ENCODE measurements at regions not wholly inside any gene's neighbourhood (a gene's known extent, or its start where the extent isn't known, plus 50 kb on each side); places are given as distances from the start of the nearest gene placed in this dataset.

DNA sequence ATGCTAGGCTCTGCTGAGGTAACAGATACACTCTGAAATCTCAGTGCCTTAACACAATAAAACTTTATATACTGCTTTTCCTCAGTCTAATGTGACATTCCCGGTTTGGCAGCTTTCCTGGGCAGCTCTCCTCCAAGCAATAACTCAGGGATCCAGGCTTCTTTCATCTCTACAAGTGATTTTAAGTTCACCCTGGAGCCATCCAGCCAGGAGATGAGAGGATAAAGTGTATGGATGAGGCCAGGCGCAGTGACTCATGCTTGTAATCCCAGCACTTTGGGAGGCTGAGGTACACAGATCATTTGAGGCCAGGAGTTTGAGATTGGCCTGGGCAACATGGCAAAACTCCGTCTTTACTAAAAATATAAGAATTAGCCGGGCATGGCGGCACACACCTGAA lies 147.2 kb downstream of the UTP18 start:
- Histone ChIP-seq H3K9me3 (no peaks in the 10 kb centered on the region), H3K4me1 (no peaks in the 10 kb centered on the region), H3K27ac (no peak overlapping the region), H3K4me3 (no peak overlapping the region), H3K27me3 (no peaks in the 10 kb centered on the region), H3K36me3 (no peaks in the 10 kb centered on the region)
- no peak for TF ChIP-seq POLR2A (IDR thresholded peaks at IDR 0.05)
- TF ChIP-seq, protein P1, sequence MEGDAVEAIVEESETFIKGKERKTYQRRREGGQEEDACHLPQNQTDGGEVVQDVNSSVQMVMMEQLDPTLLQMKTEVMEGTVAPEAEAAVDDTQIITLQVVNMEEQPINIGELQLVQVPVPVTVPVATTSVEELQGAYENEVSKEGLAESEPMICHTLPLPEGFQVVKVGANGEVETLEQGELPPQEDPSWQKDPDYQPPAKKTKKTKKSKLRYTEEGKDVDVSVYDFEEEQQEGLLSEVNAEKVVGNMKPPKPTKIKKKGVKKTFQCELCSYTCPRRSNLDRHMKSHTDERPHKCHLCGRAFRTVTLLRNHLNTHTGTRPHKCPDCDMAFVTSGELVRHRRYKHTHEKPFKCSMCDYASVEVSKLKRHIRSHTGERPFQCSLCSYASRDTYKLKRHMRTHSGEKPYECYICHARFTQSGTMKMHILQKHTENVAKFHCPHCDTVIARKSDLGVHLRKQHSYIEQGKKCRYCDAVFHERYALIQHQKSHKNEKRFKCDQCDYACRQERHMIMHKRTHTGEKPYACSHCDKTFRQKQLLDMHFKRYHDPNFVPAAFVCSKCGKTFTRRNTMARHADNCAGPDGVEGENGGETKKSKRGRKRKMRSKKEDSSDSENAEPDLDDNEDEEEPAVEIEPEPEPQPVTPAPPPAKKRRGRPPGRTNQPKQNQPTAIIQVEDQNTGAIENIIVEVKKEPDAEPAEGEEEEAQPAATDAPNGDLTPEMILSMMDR (IDR thresholded peaks at IDR 0.05): no peak
- no peak for DNase-seq
- intact Hi-C loops (cut with DNase I; ENCODE audit: low total_unique reads): no loop called here

DNA sequence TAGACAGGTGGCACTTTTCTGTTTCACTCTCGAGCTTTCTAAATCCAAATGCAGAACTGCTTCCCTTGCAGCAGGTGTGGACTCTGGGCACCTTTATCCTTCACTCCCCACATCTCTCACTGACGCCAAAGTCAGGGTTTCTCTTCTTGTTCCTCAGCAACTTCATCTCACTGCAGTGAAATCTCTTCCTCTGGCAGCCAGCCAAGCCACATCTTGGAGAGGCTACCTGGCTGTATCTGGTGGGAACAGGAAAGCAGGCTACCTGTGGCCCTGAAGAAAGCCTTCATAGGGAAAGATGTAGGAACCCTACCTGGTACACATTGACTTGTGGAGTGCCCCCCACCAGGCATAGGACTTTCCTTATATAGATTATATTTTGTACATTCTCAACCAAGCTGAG lies 159.1 kb downstream of the UTP18 start:
- no peak for TF ChIP-seq POLR2A (IDR thresholded peaks at IDR 0.05)
- TF ChIP-seq, protein P1 (IDR thresholded peaks at IDR 0.05): no peak
- Histone ChIP-seq H3K4me3 (no peak overlapping the region), H3K27ac (no peak overlapping the region), H3K4me1 (no peaks in the 10 kb centered on the region), H3K9me3 (no peaks in the 10 kb centered on the region), H3K27me3 (no peaks in the 10 kb centered on the region), H3K36me3 (no peaks in the 10 kb centered on the region)
- intact Hi-C loops (cut with DNase I; ENCODE audit: low total_unique reads): no loop called here
- DNase-seq: no peak

DNA sequence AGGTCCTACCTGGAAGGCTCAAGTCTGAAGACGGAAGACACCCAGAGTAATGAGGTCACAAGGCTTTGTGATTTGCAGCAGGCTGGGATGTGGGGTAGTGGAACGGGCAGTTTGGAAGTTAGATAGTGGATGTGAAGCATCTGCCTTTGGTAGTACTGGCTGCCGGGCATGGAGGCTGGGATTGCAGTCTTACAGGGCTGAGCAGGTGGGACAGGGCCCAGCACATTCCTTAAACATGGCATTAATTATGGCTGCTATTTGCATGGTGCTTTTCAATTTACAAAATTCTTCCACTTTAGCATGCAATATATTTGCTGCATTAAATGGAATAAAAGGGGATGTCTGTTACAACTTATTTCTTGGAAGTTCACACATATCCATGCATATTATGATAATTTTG lies 161.2 kb downstream of the UTP18 start:
- Histone ChIP-seq H3K27ac (no peak overlapping the region), H3K9me3 (no peaks in the 10 kb centered on the region), H3K4me1 (no peaks in the 10 kb centered on the region), H3K4me3 (no peak overlapping the region), H3K36me3 (no peaks in the 10 kb centered on the region), H3K27me3 (no peaks in the 10 kb centered on the region)
- intact Hi-C loops (cut with DNase I; ENCODE audit: low total_unique reads): no loop called here
- DNase-seq: no peak
- TF ChIP-seq, protein P1 (IDR thresholded peaks at IDR 0.05): no peak
- no peak for TF ChIP-seq POLR2A (IDR thresholded peaks at IDR 0.05)

DNA sequence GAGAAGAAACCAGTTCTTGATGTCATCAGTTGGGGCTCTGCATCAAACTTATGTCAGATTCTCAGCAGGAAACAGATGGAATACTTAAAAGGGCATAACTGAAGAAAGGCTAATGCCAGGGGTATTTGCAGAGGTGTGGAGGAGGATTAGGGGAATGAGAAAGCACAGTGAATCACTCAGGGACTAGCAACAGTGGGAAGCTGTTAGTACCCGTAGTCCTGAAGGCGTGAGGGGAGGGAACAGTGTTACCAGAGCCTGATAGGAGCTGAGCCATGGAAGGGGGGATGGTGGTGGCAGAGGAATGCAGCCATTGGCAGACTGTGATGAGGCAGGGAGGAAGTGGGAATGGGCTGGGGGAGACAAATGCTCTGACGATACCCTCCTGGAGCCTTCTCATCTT lies 162.3 kb downstream of the UTP18 start:
- Histone ChIP-seq H3K4me3 (no peak overlapping the region), H3K27ac (no peak overlapping the region), H3K27me3 (no peaks in the 10 kb centered on the region), H3K9me3 (no peaks in the 10 kb centered on the region), H3K36me3 (no peaks in the 10 kb centered on the region), H3K4me1 (no peaks in the 10 kb centered on the region)
- no peak for DNase-seq
- no peak for TF ChIP-seq POLR2A (IDR thresholded peaks at IDR 0.05)
- TF ChIP-seq, protein P1 (IDR thresholded peaks at IDR 0.05): no peak
- intact Hi-C loops (cut with DNase I; ENCODE audit: low total_unique reads): no loop called here

DNA sequence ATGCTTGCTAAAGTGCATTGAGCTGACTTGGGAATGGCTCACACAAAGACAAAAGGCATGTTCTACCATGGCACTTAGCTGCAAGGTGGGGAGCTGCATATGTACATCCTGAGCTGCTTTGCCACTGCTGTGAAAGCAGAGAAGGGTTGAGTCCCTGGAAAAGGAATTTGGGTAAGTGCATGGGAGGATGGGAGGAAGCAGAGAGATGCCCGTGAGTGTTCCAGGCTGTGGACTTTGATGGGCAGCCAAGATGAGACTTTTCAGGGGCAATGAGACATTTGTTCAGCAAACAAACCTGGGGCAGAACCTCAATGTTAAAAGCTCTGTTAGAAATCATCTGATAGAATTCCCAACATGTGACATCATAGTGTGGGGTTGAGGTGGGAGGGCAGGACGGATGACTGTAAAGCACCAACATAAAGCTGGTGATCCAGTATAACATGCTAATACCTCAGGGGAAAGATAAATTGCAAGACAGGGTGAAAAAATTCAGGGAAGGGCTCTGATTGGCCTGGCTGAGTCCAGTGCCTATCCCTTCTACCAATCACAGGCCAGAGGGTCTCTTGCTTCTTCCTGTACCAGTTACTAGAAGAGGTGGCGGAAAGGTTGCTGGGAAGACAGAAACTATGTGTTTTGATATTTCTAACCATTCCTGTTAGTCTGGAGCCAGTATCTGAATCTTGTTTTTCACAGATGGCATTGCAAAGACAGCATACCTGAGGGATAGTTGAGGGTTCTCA lies 163.2 kb downstream of the UTP18 start:
- Histone ChIP-seq H3K4me1 (no peaks in the 10 kb centered on the region), H3K36me3 (no peaks in the 10 kb centered on the region), H3K27me3 (no peaks in the 10 kb centered on the region), H3K9me3 (no peaks in the 10 kb centered on the region), H3K27ac (no peak overlapping the region), H3K4me3 (no peak overlapping the region)
- TF ChIP-seq, protein P1 (IDR thresholded peaks at IDR 0.05): no peak
- no peak for TF ChIP-seq POLR2A (IDR thresholded peaks at IDR 0.05)
- intact Hi-C loops (cut with DNase I; ENCODE audit: low total_unique reads): no loop called here
- no peak for DNase-seq

Measured in uterus (tissue), 3 donors.